ENCODE measurements at regions not wholly inside any gene's neighbourhood (a gene's known extent, or its start where the extent isn't known, plus 50 kb on each side); places are given as distances from the start of the nearest gene placed in this dataset.

DNA sequence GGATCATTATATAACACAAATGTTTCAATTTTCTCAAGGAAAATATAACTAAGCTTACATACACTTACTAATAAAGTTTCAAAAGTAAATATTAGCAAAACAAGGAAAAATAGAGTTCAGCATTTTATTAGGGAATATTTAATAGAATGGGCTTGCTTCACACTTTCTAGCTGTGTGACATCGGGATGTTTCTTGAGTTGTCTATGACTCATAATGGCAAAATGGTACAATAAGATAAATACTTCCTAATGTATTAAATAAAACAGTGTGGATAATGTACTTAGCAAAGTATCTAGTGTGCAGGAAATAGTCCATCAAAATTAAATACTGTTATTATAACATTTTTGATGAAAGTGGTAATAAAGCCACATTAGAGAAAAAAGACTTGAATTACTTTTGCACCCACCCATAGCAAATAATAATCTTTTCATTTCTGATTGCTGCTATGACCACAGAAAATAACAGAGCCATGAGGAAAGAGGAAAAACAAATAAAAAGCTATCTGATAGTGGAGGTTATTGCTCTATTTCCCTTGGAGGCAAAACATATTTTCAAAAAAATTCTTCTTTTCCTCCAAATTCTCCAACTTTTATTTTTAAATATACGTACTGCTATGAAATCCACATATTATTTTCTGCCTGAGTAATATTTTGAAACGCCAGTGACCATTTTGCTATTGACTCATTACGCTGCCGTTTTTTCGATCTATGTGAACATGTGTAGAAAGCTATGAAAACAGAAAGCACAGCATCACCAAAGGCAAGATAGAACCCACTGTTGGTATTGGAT lies 272.9 kb upstream of the KLF6 start:
- no peaks in the 10 kb centered on the region for H3F3A ChIP-seq (ENCODE audit: low read length, unreplicated experiment)
- peaks cover 17% of the 10 kb centered on the region for H3K4me1 ChIP-seq (ENCODE audit: insufficient read depth, low read length)
- DNase-seq: no peak
- no peak overlapping the region for H3K4me3 ChIP-seq (ENCODE audit: low read length)
- H3K27ac ChIP-seq (ENCODE audit: low read length): peak overlapping the region; percentile 60
- no peaks in the 10 kb centered on the region for H3K36me3 ChIP-seq (ENCODE audit: low read depth, low read length)
- no peaks in the 10 kb centered on the region for H3K9me3 ChIP-seq (ENCODE audit: low read length)
- H4K20me1 ChIP-seq (ENCODE audit: low read length): no peaks in the 10 kb centered on the region
- no peak overlapping the region for H2AFZ ChIP-seq (ENCODE audit: low read length)
- no peaks in the 10 kb centered on the region for H3K27me3 ChIP-seq (ENCODE audit: low read length)
- peak overlapping the region; percentile 15; the same call in 1 of the 2 replicates for H3K9ac ChIP-seq (ENCODE audit: low read length)
- peak; percentile 44 for ATAC-seq
- intact Hi-C loops (cut with micrococcal nuclease): loop anchor here (2.0 to 10.0 kb wide), 3 partner anchors 53 to 523 kb away; no protein-coding TSS in a partner anchor
- no TSS peak for BruUV-seq (replicated peaks)
- TF ChIP-seq, protein P1, sequence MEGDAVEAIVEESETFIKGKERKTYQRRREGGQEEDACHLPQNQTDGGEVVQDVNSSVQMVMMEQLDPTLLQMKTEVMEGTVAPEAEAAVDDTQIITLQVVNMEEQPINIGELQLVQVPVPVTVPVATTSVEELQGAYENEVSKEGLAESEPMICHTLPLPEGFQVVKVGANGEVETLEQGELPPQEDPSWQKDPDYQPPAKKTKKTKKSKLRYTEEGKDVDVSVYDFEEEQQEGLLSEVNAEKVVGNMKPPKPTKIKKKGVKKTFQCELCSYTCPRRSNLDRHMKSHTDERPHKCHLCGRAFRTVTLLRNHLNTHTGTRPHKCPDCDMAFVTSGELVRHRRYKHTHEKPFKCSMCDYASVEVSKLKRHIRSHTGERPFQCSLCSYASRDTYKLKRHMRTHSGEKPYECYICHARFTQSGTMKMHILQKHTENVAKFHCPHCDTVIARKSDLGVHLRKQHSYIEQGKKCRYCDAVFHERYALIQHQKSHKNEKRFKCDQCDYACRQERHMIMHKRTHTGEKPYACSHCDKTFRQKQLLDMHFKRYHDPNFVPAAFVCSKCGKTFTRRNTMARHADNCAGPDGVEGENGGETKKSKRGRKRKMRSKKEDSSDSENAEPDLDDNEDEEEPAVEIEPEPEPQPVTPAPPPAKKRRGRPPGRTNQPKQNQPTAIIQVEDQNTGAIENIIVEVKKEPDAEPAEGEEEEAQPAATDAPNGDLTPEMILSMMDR (conservative IDR thresholded peaks at IDR 0.05; ENCODE audit: low read depth, low read length): no peak
- TF ChIP-seq EZH2phosphoT487 (IDR thresholded peaks at IDR 0.05; ENCODE audit: borderline replicate concordance, low read length): no peak
- no peak for TF ChIP-seq EZH2 (IDR thresholded peaks at IDR 0.05; ENCODE audit: low read length, unreplicated experiment)
- CTCF ChIA-PET: no interaction called here
- POLR2A ChIA-PET (ENCODE audit: unreplicated experiment): no interaction called here
- H3K9me2 ChIP-seq (replicated peaks; ENCODE audit: low read length): no peaks in the 10 kb centered on the region
- no peaks in the 10 kb centered on the region for H3K79me2 ChIP-seq (ENCODE audit: low read length)
- H3K4me2 ChIP-seq (ENCODE audit: low read length): peak overlapping the region; percentile 37; the same call in 1 of the 2 replicates

DNA sequence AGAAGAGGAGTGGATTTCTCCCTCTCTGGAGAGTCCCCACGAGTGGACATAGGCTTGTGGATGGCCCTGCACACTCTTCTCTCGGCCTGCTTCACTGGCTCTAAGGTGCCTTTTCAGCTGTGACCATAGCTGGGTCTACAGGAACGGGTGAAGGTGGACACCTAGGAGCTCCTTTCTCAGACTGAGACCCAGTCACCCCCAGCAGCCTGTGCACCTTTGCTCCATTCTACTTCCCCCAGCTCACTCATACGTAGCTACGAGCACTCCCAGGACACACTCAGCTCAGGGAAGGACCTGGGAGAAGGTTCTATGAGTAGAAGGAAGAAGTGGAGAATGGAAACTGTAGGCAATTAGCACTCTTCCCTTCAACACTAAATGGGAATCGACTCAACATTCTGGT lies 272.0 kb upstream of the KLF6 start:
- no peaks in the 10 kb centered on the region for H3K79me2 ChIP-seq (ENCODE audit: low read length)
- H3K9me2 ChIP-seq (replicated peaks; ENCODE audit: low read length): no peaks in the 10 kb centered on the region
- no peak overlapping the region for H3K4me3 ChIP-seq (ENCODE audit: low read length)
- no peak for DNase-seq
- H3K36me3 ChIP-seq (ENCODE audit: low read depth, low read length): no peaks in the 10 kb centered on the region
- CTCF ChIA-PET: no interaction called here
- H3K9ac ChIP-seq (ENCODE audit: low read length): no peak overlapping the region
- H4K20me1 ChIP-seq (ENCODE audit: low read length): no peaks in the 10 kb centered on the region
- no peak overlapping the region for H2AFZ ChIP-seq (ENCODE audit: low read length)
- no peak overlapping the region for H3K27ac ChIP-seq (ENCODE audit: low read length)
- POLR2A ChIA-PET (ENCODE audit: unreplicated experiment): no interaction called here
- no peak overlapping the region for H3K4me2 ChIP-seq (ENCODE audit: low read length)
- peaks cover 11% of the 10 kb centered on the region for H3K4me1 ChIP-seq (ENCODE audit: insufficient read depth, low read length)
- H3K27me3 ChIP-seq (ENCODE audit: low read length): no peaks in the 10 kb centered on the region
- BruUV-seq (replicated peaks): no TSS peak
- no peak for ATAC-seq
- no peak for TF ChIP-seq EZH2 (IDR thresholded peaks at IDR 0.05; ENCODE audit: low read length, unreplicated experiment)
- no peak for TF ChIP-seq EZH2phosphoT487 (IDR thresholded peaks at IDR 0.05; ENCODE audit: borderline replicate concordance, low read length)
- TF ChIP-seq, protein P1 (conservative IDR thresholded peaks at IDR 0.05; ENCODE audit: low read depth, low read length): no peak
- H3K9me3 ChIP-seq (ENCODE audit: low read length): no peaks in the 10 kb centered on the region
- H3F3A ChIP-seq (ENCODE audit: low read length, unreplicated experiment): no peaks in the 10 kb centered on the region
- intact Hi-C loops (cut with micrococcal nuclease): loop anchor here (5.0 to 10.0 kb wide), 2 partner anchors 225 to 522 kb away; no protein-coding TSS in a partner anchor

Data from PC-3 (cell line).